Inferior parietal cortex (tissue), 1 donor: ENCODE measurements at regions not wholly inside any gene's neighbourhood (a gene's known extent, or its start where the extent isn't known, plus 50 kb on each side); places are given as distances from the start of the nearest gene placed in this dataset.
"Not testable (repeated sequence)": the region's sequence is repeated elsewhere in the genome, so short reads cannot be mapped to it uniquely, and the experiment has no call there.

Experiments used
- DNase-seq: peaks from one replicate; pipeline ENCODE4 v3.0.0-alpha.2; 2016; ENCODE audit errors: extremely low spot score

GRCh38 chr6:71053475-71053874, 96.6 kb upstream of the B3GAT2 start:
- DNase-seq: no peak

DNA sequence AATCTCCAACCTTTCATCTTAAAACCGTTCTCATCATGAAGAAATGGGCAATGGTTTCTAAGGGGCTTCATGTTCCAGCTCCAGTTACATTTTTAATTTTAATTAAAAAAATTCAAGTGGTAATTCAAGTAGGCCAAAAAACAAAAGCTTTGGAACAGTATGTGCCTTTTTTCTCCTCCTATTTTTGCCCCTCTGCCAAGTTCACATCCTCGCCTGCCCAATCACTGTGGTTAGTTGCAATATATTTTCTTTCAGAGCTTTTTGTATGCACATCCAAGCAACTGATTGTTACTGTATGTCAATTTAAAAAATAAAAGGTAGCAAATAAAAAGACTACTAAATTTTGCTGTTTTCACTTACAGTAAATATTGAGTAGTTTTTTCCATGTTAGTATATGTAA, 99.8 kb upstream of the B3GAT2 start:
- no peak for DNase-seq

GRCh38 chr6:71066153-71066552, 109.3 kb upstream of the B3GAT2 start:
- DNase-seq: no peak

DNA sequence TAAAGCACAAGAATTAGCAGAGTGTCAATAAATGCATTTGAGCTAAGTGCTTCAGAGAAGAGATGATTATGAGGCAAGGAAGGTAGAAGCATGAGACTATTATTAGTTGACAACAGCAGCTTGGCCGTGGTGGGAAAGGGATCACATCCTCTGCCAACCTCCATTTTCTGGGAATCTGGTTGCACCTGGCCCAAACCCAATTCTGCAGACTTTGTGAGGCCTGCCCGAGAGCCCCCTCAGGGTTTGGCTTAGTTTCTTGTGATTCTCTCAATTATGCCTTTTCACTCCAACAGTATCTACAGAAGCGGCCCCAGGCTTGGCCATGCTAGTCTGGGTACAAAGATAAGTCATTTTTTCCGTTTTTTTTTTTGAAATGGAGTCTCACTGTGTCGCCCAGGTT, 111.0 kb upstream of the B3GAT2 start:
- no peak for DNase-seq

DNA sequence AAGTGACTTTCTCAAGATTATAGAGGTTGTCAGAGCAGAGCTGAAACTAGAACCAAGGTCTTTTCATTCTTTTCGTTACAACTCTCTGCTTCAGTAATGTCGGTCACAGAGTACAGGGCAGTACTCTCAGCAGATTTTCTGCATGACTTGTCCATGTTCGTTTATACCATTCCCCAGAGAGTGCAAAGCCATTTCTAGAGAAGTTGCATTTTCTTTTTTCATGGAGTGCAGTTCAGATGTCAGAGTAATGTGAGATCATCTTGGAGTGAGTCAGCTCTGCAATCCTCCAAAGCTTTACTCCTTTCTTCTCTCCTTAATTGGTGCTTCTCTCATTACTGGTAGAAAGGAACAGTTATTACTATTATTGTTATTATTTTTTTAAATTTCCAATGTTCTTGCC, 115.6 kb upstream of the B3GAT2 start:
- no peak for DNase-seq

DNA sequence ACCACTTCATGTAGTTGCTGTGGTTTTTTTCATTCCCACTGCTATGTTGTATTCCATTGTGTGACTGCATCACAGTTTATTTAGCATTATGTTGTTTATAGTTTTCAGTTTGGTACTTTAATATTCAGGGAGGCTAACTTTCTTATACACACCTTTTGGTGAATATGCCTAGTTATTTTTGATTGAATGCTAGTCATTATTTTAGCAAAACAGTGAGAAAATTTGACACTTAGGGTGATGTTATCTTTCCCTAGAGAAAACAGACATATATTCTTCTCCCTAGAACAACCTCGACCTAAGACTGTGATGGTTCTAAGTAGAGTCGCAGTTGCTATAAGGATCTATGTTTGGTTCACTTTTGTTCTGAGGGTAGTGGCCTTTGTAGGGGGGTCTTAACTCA, 120.8 kb upstream of the B3GAT2 start:
- no peak for DNase-seq

DNA sequence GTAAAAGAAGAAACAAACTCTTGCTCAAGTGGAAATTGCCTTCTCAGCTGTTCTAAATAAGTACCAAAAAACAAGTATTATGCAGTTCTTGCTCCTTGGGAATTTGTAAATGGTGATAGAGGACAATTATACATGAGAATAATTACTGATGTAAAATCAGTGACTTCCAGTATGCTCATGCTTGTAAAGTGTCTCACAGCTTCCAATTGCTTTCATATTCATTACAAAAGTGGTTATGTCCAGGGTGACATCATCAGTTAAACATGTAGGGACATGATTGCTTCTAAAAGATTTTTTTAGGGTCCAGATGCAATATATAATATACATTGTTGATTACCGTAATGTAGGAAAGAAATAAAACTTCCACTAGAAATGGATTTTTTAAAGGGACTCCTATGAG, 122.8 kb upstream of the B3GAT2 start:
- DNase-seq: no peak

DNA sequence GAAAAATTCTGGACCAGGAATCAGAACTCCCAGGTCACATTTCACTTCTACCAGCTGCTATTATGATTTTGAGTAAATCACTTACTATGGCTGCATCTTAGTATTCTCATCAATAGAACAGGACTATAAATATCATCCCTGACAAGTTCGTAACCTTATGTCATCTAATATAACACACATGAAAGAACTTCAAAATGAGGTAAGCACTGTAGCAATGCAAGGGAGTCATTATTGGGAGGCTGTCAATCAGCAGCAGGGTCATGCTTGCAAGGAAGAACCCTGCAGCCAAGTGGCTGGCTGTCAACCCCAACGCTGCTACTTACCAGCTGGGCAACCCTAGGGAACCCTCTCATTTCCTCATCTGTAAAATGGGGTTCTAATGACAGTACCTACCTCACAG, 123.3 kb upstream of the B3GAT2 start:
- no peak for DNase-seq

GRCh38 chr6:71080826-71081225, 124.0 kb upstream of the B3GAT2 start:
- no peak for DNase-seq

GRCh38 chr6:71082033-71082650, 125.3 kb upstream of the B3GAT2 start:
- peak; percentile 7 for DNase-seq

DNA sequence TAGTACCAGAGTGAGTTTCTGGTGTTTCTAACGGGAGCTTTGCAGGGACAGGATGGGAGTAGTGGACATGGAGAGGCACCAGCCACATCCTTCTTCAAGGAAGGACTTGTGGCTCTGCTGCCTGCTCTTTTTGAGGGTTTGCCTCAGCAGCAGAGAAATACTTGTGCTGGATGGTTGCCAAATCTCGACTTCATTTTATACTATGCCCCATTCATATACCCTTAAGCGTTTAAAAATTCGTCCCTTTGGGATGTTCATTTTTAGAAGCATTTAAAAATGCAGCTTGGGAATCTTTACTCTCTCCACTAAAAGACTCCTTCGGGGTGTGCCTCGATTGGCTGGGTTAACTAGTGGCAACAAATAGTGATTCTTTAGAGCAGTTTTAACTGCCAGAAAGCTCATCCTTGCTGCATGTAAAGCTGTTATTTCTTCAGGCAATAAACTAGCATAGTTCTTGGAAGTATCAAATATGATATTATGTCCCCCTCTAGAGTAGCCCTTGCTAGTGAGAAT, 126.5 kb upstream of the B3GAT2 start:
- DNase-seq: no peak

DNA sequence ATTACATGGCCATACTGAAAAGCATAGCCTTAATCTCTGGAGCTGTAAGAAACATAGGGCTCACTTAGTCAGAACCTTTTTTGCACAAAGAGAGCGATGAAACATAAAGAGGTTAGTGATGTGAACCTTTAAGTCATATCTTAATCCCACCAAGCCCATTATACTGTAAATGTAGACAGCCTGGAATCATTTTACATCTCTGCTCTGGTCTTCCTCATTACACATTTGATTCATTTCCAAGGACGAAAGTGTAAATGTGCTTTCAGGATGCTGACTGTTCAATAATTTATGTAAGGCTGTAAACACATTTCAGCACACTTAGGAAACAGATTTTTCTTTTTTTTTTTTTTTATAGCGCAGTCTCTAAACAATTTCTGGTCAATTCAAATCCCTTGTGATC, 131.3 kb upstream of the B3GAT2 start:
- DNase-seq: no peak

DNA sequence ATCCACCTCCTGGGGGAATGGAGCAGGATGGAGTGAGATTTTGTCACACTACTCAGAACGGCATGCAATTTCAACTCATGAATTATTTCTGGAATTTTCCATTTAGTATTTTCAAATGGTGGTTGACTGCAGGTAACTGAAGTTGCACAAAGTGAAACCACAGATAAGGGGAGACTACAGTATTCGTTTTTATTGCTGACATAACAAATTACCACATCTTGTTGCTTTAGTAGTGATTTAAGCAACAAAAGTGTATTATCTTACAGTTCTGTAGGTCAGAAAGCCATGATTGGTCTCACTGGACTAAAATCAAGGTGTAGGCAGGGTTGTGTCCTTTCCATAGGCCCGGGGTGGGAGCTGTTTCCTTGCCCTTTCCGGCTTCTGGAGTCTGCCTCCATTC, 133.4 kb upstream of the B3GAT2 start:
- no peak for DNase-seq

DNA sequence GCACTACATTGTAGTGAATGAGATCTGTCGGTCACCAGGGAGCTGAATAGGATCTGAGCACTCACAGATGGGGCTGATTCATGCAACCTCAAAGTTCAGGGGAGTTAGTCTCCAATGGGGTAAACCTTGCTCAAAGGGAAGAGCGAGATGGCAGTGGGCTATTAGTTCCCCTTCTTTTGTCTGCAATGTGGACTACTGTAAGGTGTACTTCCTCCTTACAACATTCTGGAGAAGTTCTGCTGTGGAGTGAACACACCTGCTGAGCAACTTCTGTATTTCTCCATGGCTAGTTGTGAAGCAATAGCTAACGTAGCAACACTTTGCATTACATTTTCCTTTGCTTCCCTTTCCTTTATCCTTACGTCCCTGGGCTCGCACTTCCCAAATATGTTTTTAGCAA, 134.3 kb upstream of the B3GAT2 start:
- no peak for DNase-seq

- no peak for DNase-seq
Observed at GRCh38 chr6:71091956-71092355, 135.1 kb upstream of the B3GAT2 start.

DNA sequence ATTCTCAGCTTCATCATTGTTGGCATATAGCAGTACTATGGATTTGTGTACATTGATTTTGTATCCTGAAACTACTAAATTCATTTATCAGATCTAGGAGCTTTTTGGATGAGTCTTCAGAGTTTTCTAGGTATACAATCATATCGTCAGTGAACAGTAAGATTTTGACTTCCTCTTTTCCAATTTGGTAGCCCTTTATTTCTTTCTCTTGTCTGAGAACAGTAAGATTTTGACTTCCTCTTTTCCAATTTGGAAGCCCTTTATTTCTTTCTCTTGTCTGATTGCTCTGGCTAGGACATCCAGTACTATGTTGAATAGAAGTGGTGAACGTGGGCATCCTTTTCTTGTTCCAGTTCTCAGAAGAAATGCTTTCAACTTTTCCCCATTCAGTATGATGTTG, 140.4 kb upstream of the B3GAT2 start:
- DNase-seq: not testable (repeated sequence)

DNA sequence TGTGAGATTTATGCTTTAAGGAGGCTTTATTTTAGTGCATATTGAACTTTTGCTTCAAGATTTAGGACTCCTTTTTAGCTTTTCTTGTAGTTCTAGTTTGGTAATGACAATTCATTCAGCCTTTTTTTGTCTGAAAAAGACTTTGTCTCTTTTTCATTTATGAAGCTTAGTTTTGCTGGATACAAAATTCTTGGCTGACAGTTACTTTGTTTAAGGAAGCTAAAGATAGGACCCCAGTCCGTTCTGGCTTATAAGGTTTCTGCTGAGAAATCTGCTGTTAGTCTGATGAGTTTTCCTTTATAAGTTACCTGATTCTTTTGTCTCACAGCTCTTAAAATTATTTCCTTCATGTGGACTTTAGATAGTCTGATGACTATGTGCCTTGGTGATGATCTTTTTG, 142.8 kb upstream of the B3GAT2 start:
- DNase-seq: no peak

DNA sequence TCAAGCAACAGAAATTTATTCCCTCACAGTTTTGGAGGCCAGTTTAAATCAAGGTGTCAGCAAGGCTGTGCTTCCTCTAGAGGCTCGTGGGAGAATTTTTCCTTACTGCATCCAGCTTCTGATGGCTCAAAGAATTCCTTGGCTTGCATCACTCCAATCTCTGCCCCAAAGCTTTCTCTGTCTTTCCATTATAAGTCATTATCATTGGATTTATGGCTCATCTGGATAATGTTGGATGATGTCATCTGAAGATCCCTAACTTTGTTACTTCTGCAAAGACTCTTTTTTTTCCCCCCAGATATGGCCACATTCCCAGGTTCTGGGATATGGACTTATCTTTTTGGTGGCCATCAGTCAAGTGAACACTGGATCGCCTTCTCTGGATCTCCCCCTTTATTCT, 146.3 kb upstream of the B3GAT2 start:
- DNase-seq: no peak

DNA sequence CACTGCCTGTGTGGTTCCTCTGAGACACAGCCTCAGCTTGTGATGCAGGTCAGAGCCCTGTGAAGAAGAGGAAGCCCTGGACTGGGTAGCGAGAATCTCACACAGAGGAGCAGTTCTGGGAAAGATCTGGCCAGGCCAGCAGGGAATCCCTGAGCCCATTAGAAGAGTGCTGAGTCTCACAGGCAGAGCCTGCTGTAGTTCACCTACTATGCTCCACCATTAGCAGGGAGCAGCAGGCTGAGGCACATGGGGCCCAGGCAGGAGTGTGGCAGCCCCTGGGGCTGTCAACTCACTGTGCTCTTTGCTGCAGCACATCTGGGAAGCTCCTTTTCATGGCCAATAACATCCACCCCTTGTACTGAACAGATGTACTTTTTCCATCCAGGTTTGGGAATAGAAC, 146.8 kb upstream of the B3GAT2 start:
- DNase-seq: no peak

DNA sequence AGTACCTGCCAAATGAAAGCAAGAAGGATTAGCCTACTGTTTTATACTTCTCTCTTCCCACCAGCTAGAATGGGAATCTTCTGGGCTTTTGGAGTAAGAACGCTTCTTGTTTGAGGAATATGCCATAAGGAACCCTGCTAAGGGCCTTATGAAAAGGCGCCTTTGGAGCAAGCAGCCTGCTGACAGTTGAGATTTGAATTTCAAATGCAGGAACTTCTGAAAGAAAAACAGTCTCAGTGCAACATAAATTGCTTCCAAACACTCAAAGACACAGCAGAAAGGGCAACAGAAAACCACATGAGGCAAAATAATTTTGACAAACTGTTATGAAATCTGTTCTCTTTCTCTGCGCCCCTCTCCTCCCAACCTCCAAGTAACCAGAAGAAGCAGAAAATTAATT, 149.4 kb upstream of the B3GAT2 start:
- no peak for DNase-seq

- DNase-seq: peak; percentile 28
Observed at GRCh38 chr6:71107911-71108420, 151.1 kb upstream of the B3GAT2 start.

DNA sequence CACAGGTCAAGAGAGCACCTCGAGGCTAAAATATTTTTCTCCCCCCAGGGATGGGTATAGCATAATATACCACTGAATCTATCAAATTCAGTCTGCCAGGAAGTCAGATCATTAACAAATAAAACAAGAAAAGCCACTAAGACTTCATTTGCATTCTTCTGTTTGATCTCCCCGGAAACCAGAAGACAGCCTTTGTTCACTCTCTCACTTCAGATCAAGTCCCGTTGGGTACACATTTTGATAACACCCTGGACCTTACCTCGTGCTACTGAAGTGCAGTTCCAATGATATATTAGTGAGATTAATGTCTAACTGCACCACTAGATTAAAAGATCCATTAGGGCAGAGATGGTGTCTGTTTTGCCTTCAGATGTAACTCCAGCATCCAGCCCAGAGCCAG, 157.7 kb upstream of the B3GAT2 start:
- DNase-seq: no peak

GRCh38 chr6:71114986-71115385, 158.1 kb upstream of the B3GAT2 start:
- no peak for DNase-seq

DNA sequence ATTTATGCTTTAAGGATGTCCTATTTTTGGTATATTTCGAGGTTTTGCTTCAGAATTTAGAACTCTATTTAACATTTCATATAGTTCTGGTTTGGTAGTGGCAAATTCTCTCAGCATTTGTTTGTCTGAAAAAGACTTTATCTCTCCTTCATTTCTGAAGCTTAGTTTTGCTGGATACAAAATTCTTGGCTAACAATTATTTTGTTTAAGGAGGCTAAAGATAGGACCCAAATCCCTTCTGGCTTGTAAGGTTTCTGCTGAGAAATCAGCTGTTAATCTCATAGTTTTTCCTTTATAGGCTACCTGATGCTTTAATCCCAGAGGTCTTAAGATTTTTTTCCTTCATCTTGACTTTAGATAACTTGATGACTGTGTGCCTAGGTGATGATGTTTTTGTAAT, 162.7 kb upstream of the B3GAT2 start:
- no peak for DNase-seq
